OCI-LY7 (cell line): ENCODE measurements at regions not wholly inside any gene's neighbourhood (a gene's known extent, or its start where the extent isn't known, plus 50 kb on each side); places are given as distances from the start of the nearest gene placed in this dataset.

ENCODE experiments used
- BruUV-seq: library from RNA; stranded (reverse); fragments of 400-500 nt; replicated peaks from 2 replicates; lab custom pipeline; 2021; lab: Mats Ljungman, UMichigan
- CTCF ChIA-PET: fragments of 300-600 bp; sonication (Branson Sonifier 250); formaldehyde crosslinking; loops from one replicate; lab custom pipeline; 2022; ENCODE audit warnings: antibody characterized with exemption; ENCODE audit not compliant: unreplicated experiment; lab: Charles Lee
- POLR2A ChIA-PET: fragments of 300-600 bp; sonication (Branson Sonifier 250); formaldehyde crosslinking; loops from one replicate; lab custom pipeline; 2022; ENCODE audit warnings: antibody characterized with exemption; lab: Charles Lee
- DNase-seq: peaks from one replicate; pipeline ENCODE4 v3.0.0-alpha.2; 2015; ENCODE audit warnings: low spot score
- H2AFZ ChIP-seq: fragments of 200-600 bp; sonication (generic), shearing (Covaris generic); 2 replicates; pipeline ENCODE4 v1.6.1; 2014; ENCODE audit warnings: mild to moderate bottlenecking, antibody characterized with exemption, low read length, moderate library complexity
- H3K27ac ChIP-seq: fragments of 200-600 bp; sonication (generic); 2 replicates; pipeline ENCODE4 v1.5.1; 2014; ENCODE audit warnings: mixed run types, low read depth, mild to moderate bottlenecking, moderate library complexity, low read length, inconsistent platforms; ENCODE audit not compliant: poor library complexity, severe bottlenecking
- H3K36me3 ChIP-seq: fragments of 200-600 bp; sonication (generic); 2 replicates; pipeline ENCODE4 v1.6.1; 2014; ENCODE audit warnings: mild to moderate bottlenecking, antibody characterized with exemption, low read length, moderate library complexity, mixed read lengths; ENCODE audit not compliant: insufficient read depth
- H3K4me1 ChIP-seq: fragments of 200-600 bp; sonication (generic); 2 replicates; pipeline ENCODE4 v1.5.1; 2014; ENCODE audit warnings: mild to moderate bottlenecking, low read length; ENCODE audit not compliant: insufficient read depth, poor library complexity, severe bottlenecking
- H3K4me2 ChIP-seq: fragments of 200-600 bp; sonication (generic); 2 replicates; pipeline ENCODE4 v1.6.1; 2014; ENCODE audit warnings: mild to moderate bottlenecking, low read length
- H3K4me3 ChIP-seq: fragments of 200-600 bp; sonication (generic); 2 replicates; pipeline ENCODE4 v1.5.1; 2014; ENCODE audit warnings: mild to moderate bottlenecking, low read depth, low read length; ENCODE audit not compliant: poor library complexity, severe bottlenecking
- H3K79me2 ChIP-seq: fragments of 200-600 bp; sonication (generic); 2 replicates; pipeline ENCODE4 v1.6.1; 2016; ENCODE audit warnings: low read depth, mild to moderate bottlenecking, low read length, moderate library complexity, mixed read lengths; ENCODE audit not compliant: insufficient read depth
- H3K9me2 ChIP-seq: fragments of 200-600 bp; sonication (generic); 2 replicates; pipeline ENCODE4 v1.6.1; 2016; ENCODE audit warnings: mild to moderate bottlenecking, low read length, mixed read lengths; ENCODE audit not compliant: insufficient read depth
- H3K9me3 ChIP-seq: fragments of 200-600 bp; sonication (generic); 2 replicates; pipeline ENCODE4 v1.6.1; 2014; ENCODE audit warnings: mild to moderate bottlenecking, mixed run types, low read length, mixed read lengths
- H4K20me1 ChIP-seq: fragments of 200-600 bp; sonication (generic); 2 replicates; pipeline ENCODE4 v1.6.1; 2014; ENCODE audit warnings: mild to moderate bottlenecking, antibody characterized with exemption, low read length, moderate library complexity, mixed read lengths; ENCODE audit not compliant: insufficient read depth
- CTCF ChIP-seq: fragments of 200-600 bp; sonication (generic); conservative IDR thresholded peaks from 2 replicates; pipeline ENCODE4 v1.5.1; 2014; ENCODE audit warnings: mild to moderate bottlenecking, antibody characterized with exemption, low read length, moderate library complexity, mixed read lengths
- EZH2phosphoT487 ChIP-seq: fragments of 200-600 bp; sonication (generic); IDR thresholded peaks from 2 replicates; pipeline ENCODE4 v1.6.1; 2018; ENCODE audit warnings: low read depth, borderline replicate concordance, mild to moderate bottlenecking, mixed run types, antibody characterized with exemption, low read length, moderate library complexity, mixed read lengths
- intact Hi-C: fragments of 100-400 bp; cut with micrococcal nuclease; formaldehyde crosslinking; loops from one replicate; pipeline ENCODE4 v1.10.0; 2022; ENCODE audit not compliant: unreplicated experiment

GRCh38 chr2:19589791-19590190 lies 231.4 kb upstream of the OSR1 start:
- H3K4me1 ChIP-seq = no peaks in the 10 kb centered on the region
- H3K36me3 ChIP-seq = no peaks in the 10 kb centered on the region
- no peak overlapping the region for H3K4me3 ChIP-seq
- H3K79me2 ChIP-seq = no peaks in the 10 kb centered on the region
- H2AFZ ChIP-seq = no peak overlapping the region
- no peak overlapping the region for H3K4me2 ChIP-seq
- no peaks in the 10 kb centered on the region for H3K9me2 ChIP-seq
- no peaks in the 10 kb centered on the region for H4K20me1 ChIP-seq
- TF ChIP-seq CTCF (no peak), EZH2phosphoT487 (no peak)
- POLR2A ChIA-PET = no interaction called here
- no peak overlapping the region for H3K27ac ChIP-seq
- intact Hi-C loops = no loop called here
- BruUV-seq = no TSS peak
- no peaks in the 10 kb centered on the region for H3K9me3 ChIP-seq
- CTCF ChIA-PET = no interaction called here
- DNase-seq = no peak

GRCh38 chr2:19580830-19581229 lies 222.4 kb upstream of the OSR1 start:
- Histone ChIP-seq H4K20me1 (no peaks in the 10 kb centered on the region), H3K4me3 (no peak overlapping the region), H3K79me2 (no peaks in the 10 kb centered on the region), H3K4me1 (no peaks in the 10 kb centered on the region), H3K36me3 (no peaks in the 10 kb centered on the region), H3K27ac (no peak overlapping the region), H3K9me3 (no peaks in the 10 kb centered on the region), H2AFZ (no peak overlapping the region), H3K9me2 (no peaks in the 10 kb centered on the region), H3K4me2 (no peak overlapping the region)
- CTCF ChIA-PET = no interaction called here
- TF ChIP-seq CTCF = no peak
- TF ChIP-seq EZH2phosphoT487 = no peak
- DNase-seq = no peak
- POLR2A ChIA-PET = no interaction called here
- intact Hi-C loops = no loop called here
- no TSS peak for BruUV-seq

- Histone ChIP-seq H3K79me2 (no peaks in the 10 kb centered on the region), H3K4me1 (no peaks in the 10 kb centered on the region), H3K9me3 (no peaks in the 10 kb centered on the region), H3K4me2 (no peak overlapping the region), H2AFZ (no peak overlapping the region), H3K36me3 (no peaks in the 10 kb centered on the region), H4K20me1 (no peaks in the 10 kb centered on the region), H3K4me3 (no peak overlapping the region), H3K9me2 (no peaks in the 10 kb centered on the region), H3K27ac (no peak overlapping the region)
- no peak for DNase-seq
- POLR2A ChIA-PET = no interaction called here
- TF ChIP-seq EZH2phosphoT487 (no peak), CTCF (no peak)
- BruUV-seq = no TSS peak
- intact Hi-C loops = no loop called here
- CTCF ChIA-PET = no interaction called here
Measured at GRCh38 chr2:19580264-19580663, 221.8 kb upstream of the OSR1 start.
